Duodenal mucosa (tissue), 2 donors: ENCODE measurements at regions not wholly inside any gene's neighbourhood (a gene's known extent, or its start where the extent isn't known, plus 50 kb on each side); places are given as distances from the start of the nearest gene placed in this dataset.

Experiments used
- H3K27ac ChIP-seq: one replicate; pipeline ENCODE4 v1.7.0; 2013; ENCODE audit warnings: low read depth, low read length
- H3K27me3 ChIP-seq, 2 donors: one replicate each; pipeline ENCODE4 v1.7.0; 2013; ENCODE audit warnings: low read length in 2 of 2, control low read depth in 1 of 2; ENCODE audit not compliant: insufficient read depth in 2 of 2, control insufficient read depth in 1 of 2
- H3K36me3 ChIP-seq, 2 donors: one replicate each; pipeline ENCODE4 v1.7.0; 2013; ENCODE audit warnings: low read length in 2 of 2, control low read depth in 1 of 2; ENCODE audit not compliant: insufficient read depth in 2 of 2, control insufficient read depth in 1 of 2
- H3K4me1 ChIP-seq, 2 donors: one replicate each; pipeline ENCODE4 v1.7.0; 2013; ENCODE audit warnings: low read length in 2 of 2, control low read depth in 1 of 2; ENCODE audit not compliant: insufficient read depth in 2 of 2, control insufficient read depth in 1 of 2
- H3K4me3 ChIP-seq, 2 donors: one replicate each; pipeline ENCODE4 v1.7.0; 2013; ENCODE audit warnings: low read length in 2 of 2, low read depth in 1 of 2
- H3K9ac ChIP-seq, 2 donors: one replicate each; pipeline ENCODE4 v1.7.0; 2013; ENCODE audit warnings: low read length in 2 of 2, low read depth in 1 of 2
- H3K9me3 ChIP-seq, 2 donors: one replicate each; pipeline ENCODE4 v1.7.0; 2013; ENCODE audit warnings: low read length in 2 of 2, control low read depth in 1 of 2; ENCODE audit not compliant: control insufficient read depth in 1 of 2

- Histone ChIP-seq H3K9me3 (peaks cover 0 to 19% of the 10 kb centered on the region in 2 donors), H3K4me3 (no peak overlapping the region), H3K36me3 (no peaks in the 10 kb centered on the region), H3K4me1 (no peaks in the 10 kb centered on the region), H3K27me3 (no peaks in the 10 kb centered on the region), H3K9ac (no peak overlapping the region), H3K27ac (no peak overlapping the region)
These were observed 208.4 kb upstream of the CDH4 start for GRCh38 chr20:61043681-61044080.

- H3K27me3 ChIP-seq = no peaks in the 10 kb centered on the region
- H3K36me3 ChIP-seq = no peaks in the 10 kb centered on the region
- H3K4me3 ChIP-seq = no peak overlapping the region
These were observed 207.6 kb upstream of the CDH4 start for GRCh38 chr20:61044499-61044898.

GRCh38 chr20:61045091-61045490 lies 207.0 kb upstream of the CDH4 start:
- Histone ChIP-seq H3K4me1 (no peaks in the 10 kb centered on the region), H3K9ac (no peak overlapping the region), H3K27ac (no peak overlapping the region), H3K36me3 (no peaks in the 10 kb centered on the region), H3K27me3 (no peaks in the 10 kb centered on the region), H3K4me3 (no peak overlapping the region), H3K9me3 (peaks cover 2 to 19% of the 10 kb centered on the region in 2 donors)

More at GRCh38 chr20:61044499-61044898, 207.6 kb upstream of the CDH4 start:
- no peak overlapping the region for H3K9ac ChIP-seq
- H3K9me3 ChIP-seq = peaks cover 2 to 19% of the 10 kb centered on the region in 2 donors
- no peaks in the 10 kb centered on the region for H3K4me1 ChIP-seq
- H3K27ac ChIP-seq = no peak overlapping the region

GRCh38 chr20:61045876-61046585 lies 206.0 kb upstream of the CDH4 start:
- Histone ChIP-seq H3K27ac (no peak overlapping the region), H3K27me3 (no peaks in the 10 kb centered on the region), H3K4me1 (no peaks in the 10 kb centered on the region), H3K9me3 (peaks cover 2 to 19% of the 10 kb centered on the region in 2 donors), H3K4me3 (no peak overlapping the region), H3K36me3 (no peaks in the 10 kb centered on the region), H3K9ac (no peak overlapping the region)

GRCh38 chr20:61046721-61047351 lies 205.2 kb upstream of the CDH4 start:
- Histone ChIP-seq H3K9ac (no peak overlapping the region), H3K27me3 (no peaks in the 10 kb centered on the region), H3K36me3 (no peaks in the 10 kb centered on the region), H3K27ac (no peak overlapping the region), H3K4me1 (no peaks in the 10 kb centered on the region), H3K9me3 (peaks cover 2 to 15% of the 10 kb centered on the region in 2 donors), H3K4me3 (no peak overlapping the region)

GRCh38 chr20:61047515-61047914 lies 204.5 kb upstream of the CDH4 start:
- H3K27me3 ChIP-seq = no peaks in the 10 kb centered on the region
- H3K9me3 ChIP-seq = peaks cover 2 to 14% of the 10 kb centered on the region in 2 donors
- no peak overlapping the region for H3K9ac ChIP-seq
- no peak overlapping the region for H3K27ac ChIP-seq
- no peaks in the 10 kb centered on the region for H3K36me3 ChIP-seq
- H3K4me1 ChIP-seq = no peaks in the 10 kb centered on the region
- H3K4me3 ChIP-seq = no peak overlapping the region

- Histone ChIP-seq H3K4me3 (no peak overlapping the region), H3K9me3 (peaks cover 2 to 9% of the 10 kb centered on the region in 2 donors), H3K4me1 (no peaks in the 10 kb centered on the region), H3K27ac (no peak overlapping the region), H3K27me3 (no peaks in the 10 kb centered on the region), H3K36me3 (no peaks in the 10 kb centered on the region), H3K9ac (no peak overlapping the region)
These were observed 203.8 kb upstream of the CDH4 start for GRCh38 chr20:61048302-61048701.

- no peak overlapping the region for H3K9ac ChIP-seq
- no peaks in the 10 kb centered on the region for H3K36me3 ChIP-seq
- H3K4me3 ChIP-seq = no peak overlapping the region
- no peak overlapping the region for H3K27ac ChIP-seq
- no peaks in the 10 kb centered on the region for H3K4me1 ChIP-seq
- H3K9me3 ChIP-seq = peaks cover 2 to 9% of the 10 kb centered on the region in 2 donors
- no peaks in the 10 kb centered on the region for H3K27me3 ChIP-seq
These were observed 202.4 kb upstream of the CDH4 start for GRCh38 chr20:61049684-61050083.

- Histone ChIP-seq H3K9ac (no peak overlapping the region), H3K4me1 (no peaks in the 10 kb centered on the region), H3K4me3 (no peak overlapping the region), H3K9me3 (peaks cover 2 to 9% of the 10 kb centered on the region in 2 donors), H3K27me3 (no peaks in the 10 kb centered on the region), H3K36me3 (no peaks in the 10 kb centered on the region), H3K27ac (no peak overlapping the region)
These were observed 201.6 kb upstream of the CDH4 start for GRCh38 chr20:61050336-61050890.

- no peak overlapping the region for H3K9ac ChIP-seq
These were observed 199.8 kb upstream of the CDH4 start for GRCh38 chr20:61052195-61052750.

More at GRCh38 chr20:61052195-61052750, 199.8 kb upstream of the CDH4 start:
- Histone ChIP-seq H3K4me1 (no peaks in the 10 kb centered on the region), H3K9me3 (peaks cover 2 to 6% of the 10 kb centered on the region in 2 donors), H3K36me3 (no peaks in the 10 kb centered on the region), H3K27me3 (no peaks in the 10 kb centered on the region), H3K27ac (no peak overlapping the region), H3K4me3 (no peak overlapping the region)
